ENCODE measurements at regions not wholly inside any gene's neighbourhood (a gene's known extent, or its start where the extent isn't known, plus 50 kb on each side); places are given as distances from the start of the nearest gene placed in this dataset.

- TF ChIP-seq POLR2AphosphoS5 (IDR thresholded peaks at IDR 0.05): no peak
- TF ChIP-seq CTCF (IDR thresholded peaks at IDR 0.05): no peak
- no peak for TF ChIP-seq POLR2A (IDR thresholded peaks at IDR 0.05)
These were observed 177.9 kb upstream of the FST start for GRCh38 chr5:53302529-53302928.

Measured in prostate gland (tissue), 2 donors.